Adrenal gland (tissue), 9 donors: ENCODE measurements at regions not wholly inside any gene's neighbourhood (a gene's known extent, or its start where the extent isn't known, plus 50 kb on each side); places are given as distances from the start of the nearest gene placed in this dataset.

Experiments
- DNase-seq, 7 donors: peaks; one replicate each; pipeline ENCODE4 v3.0.0-alpha.2; 2019 to 2020
- H3K27ac ChIP-seq, 5 donors: fragments of 200-600 bp; sonication (generic) in 4 of 5; 1 replicate in 3 of 5; 2 replicates in 2 of 5; pipeline versions ENCODE4 v1.5.1 to v1.8.0; 2016 to 2020; ENCODE audit warnings: mild to moderate bottlenecking in 1 of 5
- H3K27me3 ChIP-seq: fragments of 200-600 bp; 2 replicates; pipeline ENCODE4 v1.8.0; 2021
- H3K36me3 ChIP-seq, 2 donors: fragments of 200-600 bp; replicated peaks in 1 of 2; 1 replicate in 1 of 2; 2 replicates in 1 of 2; pipeline versions ENCODE4 v1.5.1 to v1.8.0; 2018 to 2022
- H3K4me1 ChIP-seq, 2 donors: fragments of 200-600 bp; replicated peaks in 1 of 2; 1 replicate in 1 of 2; 2 replicates in 1 of 2; pipeline versions ENCODE4 v1.5.1 to v1.8.0; 2018 to 2021
- H3K4me3 ChIP-seq, 4 donors: fragments of 200-600 bp; sonication (generic) in 3 of 4; one replicate each; pipeline ENCODE4 v1.5.1; 2016 to 2018
- H3K9me3 ChIP-seq, 3 donors: fragments of 200-600 bp; sonication (generic) in 1 of 3; replicated peaks in 1 of 3; 1 replicate in 2 of 3; 2 replicates in 1 of 3; pipeline versions ENCODE4 v1.5.1 to v1.8.0; 2016 to 2021
- POLR2A ChIP-seq, 2 donors: fragments of 450-650 bp; IDR thresholded peaks; one replicate each; pipeline ENCODE4 v1.6.1; 2017; ENCODE audit warnings: antibody characterized with exemption in 2 of 2, mild to moderate bottlenecking in 2 of 2, moderate library complexity in 1 of 2
- WGBS, 4 donors: extraction: QIAGEN DNeasy Blood & Tissue Kit in 2 of 4; methylation state at CpG; one replicate each; pipeline versions ENCODE4 v1.1.5 to v1.1.7; 2013 to 2017; 5-methylcytosine and 5-hydroxymethylcytosine counted together
- intact Hi-C, 2 donors: fragments of 100-400 bp; cut with DNase I; formaldehyde crosslinking; loops; one replicate each; pipeline versions ENCODE4 v1.14.1 to v1.15.0; 2022 to 2023
- TF ChIP-seq, protein P1 (sequence below), 6 experiments: fragments of 450-650 bp in 4 of 6; fragments of 200-600 bp in 2 of 6; sonication (generic) in 1 of 6; IDR thresholded peaks; 1 replicate in 5 of 6; 2 replicates in 1 of 6; pipeline versions ENCODE4 v1.5.1 to v1.8.0; 2016 to 2021; ENCODE audit warnings: antibody characterized with exemption in 6 of 6, mild to moderate bottlenecking in 2 of 6, moderate library complexity in 1 of 6
- donor health status: healthy with polysubstance abuse.
- donor health status: Bipolar disorder and iron deficiency.
- donor health status: DM: yes; HTN: yes; CAD: no.
- donor health status: DM: no; HTN: no; CAD: no.
- donor health status: DM: no; HTN: no; CAD: no.

DNA sequence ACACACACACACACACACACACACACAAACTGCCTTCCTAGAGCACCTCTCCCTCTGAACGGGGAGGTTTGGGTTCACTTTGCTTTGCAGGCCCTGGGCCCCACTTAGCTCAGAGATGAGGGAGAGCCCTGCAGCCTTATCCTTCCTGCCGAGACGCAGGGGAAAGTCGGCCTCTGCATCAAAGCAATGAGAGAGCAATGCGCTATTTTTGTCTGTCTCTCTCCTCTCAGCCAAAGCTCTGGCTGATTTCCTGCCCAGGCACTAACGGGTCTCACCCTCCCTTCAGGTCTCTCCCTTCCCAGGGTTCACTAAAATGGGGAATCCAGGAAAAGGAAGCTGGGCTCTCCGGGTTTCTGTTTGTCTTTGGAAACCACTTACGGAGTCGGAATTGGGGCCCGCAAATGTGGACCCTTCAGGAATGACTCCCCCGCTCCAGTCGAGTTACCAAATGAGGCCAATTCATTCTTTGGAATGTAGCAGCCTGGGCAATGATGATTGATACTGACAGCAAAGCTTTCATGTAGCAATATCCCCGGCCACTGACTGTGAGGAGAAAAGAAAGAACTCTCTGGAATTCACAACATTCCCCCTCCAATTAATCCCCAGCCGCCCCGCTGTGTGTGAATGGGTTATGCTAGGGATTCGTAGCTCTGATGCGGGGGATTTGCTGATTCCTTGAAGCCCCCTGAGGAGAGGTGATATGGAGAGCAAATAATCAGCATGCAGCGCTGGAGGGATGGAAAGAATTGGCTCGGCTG lies 61.5 kb upstream of the WLS start:
- no peak overlapping the region for H3K4me3 ChIP-seq
- TF ChIP-seq, protein P1, sequence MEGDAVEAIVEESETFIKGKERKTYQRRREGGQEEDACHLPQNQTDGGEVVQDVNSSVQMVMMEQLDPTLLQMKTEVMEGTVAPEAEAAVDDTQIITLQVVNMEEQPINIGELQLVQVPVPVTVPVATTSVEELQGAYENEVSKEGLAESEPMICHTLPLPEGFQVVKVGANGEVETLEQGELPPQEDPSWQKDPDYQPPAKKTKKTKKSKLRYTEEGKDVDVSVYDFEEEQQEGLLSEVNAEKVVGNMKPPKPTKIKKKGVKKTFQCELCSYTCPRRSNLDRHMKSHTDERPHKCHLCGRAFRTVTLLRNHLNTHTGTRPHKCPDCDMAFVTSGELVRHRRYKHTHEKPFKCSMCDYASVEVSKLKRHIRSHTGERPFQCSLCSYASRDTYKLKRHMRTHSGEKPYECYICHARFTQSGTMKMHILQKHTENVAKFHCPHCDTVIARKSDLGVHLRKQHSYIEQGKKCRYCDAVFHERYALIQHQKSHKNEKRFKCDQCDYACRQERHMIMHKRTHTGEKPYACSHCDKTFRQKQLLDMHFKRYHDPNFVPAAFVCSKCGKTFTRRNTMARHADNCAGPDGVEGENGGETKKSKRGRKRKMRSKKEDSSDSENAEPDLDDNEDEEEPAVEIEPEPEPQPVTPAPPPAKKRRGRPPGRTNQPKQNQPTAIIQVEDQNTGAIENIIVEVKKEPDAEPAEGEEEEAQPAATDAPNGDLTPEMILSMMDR (IDR thresholded peaks at IDR 0.05): no peak
- TF ChIP-seq POLR2A (IDR thresholded peaks at IDR 0.05): no peak
- peaks cover 10 to 13% of the 10 kb centered on the region in 2 donors for H3K4me1 ChIP-seq
- H3K27ac ChIP-seq: no peak overlapping the region
- no peaks in the 10 kb centered on the region for H3K36me3 ChIP-seq
- peak in 1 of 7 donors; percentile 13 for DNase-seq
- intact Hi-C loops: no loop called here
- WGBS, 4 donors: 69 to 84% (median 71%) methylated on average over 17 to 19 of the region's 19 CpGs
- no peaks in the 10 kb centered on the region for H3K27me3 ChIP-seq
- H3K9me3 ChIP-seq: no peaks in the 10 kb centered on the region

GRCh38 chr1:68293122-68293521 lies 60.8 kb upstream of the WLS start:
- H3K36me3 ChIP-seq: no peaks in the 10 kb centered on the region
- TF ChIP-seq, protein P1 (IDR thresholded peaks at IDR 0.05): no peak
- no peaks in the 10 kb centered on the region for H3K9me3 ChIP-seq
- H3K4me1 ChIP-seq: peaks cover 10 to 13% of the 10 kb centered on the region in 2 donors
- H3K27ac ChIP-seq: no peak overlapping the region
- H3K27me3 ChIP-seq: no peaks in the 10 kb centered on the region
- WGBS, 4 donors: 64 to 78% (median 72%) methylated on average over 4 to 5 of the region's 5 CpGs
- no peak for DNase-seq
- H3K4me3 ChIP-seq: no peak overlapping the region
- intact Hi-C loops: no loop called here

DNA sequence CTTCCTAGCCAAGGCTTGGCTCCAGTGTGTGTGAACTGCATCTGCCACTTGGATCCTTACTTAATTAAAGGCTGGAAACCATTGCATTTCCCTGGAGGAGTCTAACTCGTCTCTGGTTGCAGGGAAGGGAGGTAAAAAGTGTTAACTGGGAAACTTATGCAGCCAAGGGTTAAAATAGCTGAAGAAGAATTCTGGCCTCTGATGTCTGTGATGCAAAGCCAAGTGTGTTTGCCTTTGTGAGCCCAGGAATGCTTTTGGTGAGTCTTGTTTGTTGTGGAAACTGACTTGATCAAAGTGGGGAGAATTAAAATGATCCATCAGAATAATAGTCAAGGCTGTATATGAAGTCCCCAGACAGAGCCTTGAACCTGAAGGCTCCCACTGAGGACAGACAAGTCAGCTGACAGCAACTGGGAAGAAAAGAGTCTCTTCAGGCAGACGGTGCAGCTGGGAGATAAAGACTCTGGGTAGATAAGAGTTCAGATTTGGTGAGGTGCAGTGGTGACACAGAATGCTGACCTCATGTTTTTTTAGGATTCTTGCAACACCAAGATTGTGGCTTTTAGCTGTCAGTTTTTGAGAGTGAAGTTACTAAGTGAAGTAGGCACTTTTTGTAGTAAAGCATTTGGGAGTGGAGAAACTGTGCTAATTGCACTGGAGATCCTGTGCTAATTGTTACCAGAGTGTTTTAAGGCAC lies 59.5 kb upstream of the WLS start:
- peak overlapping the region in 3 of 5 donors; percentile 24 to 38 (median 37) for H3K27ac ChIP-seq
- no peaks in the 10 kb centered on the region for H3K36me3 ChIP-seq
- 24 to 40% (median 27%) methylated on average over 2 of the region's 2 CpGs for WGBS, 4 donors
- intact Hi-C loops: no loop called here
- H3K4me1 ChIP-seq: peaks cover 10 to 13% of the 10 kb centered on the region in 2 donors
- no peaks in the 10 kb centered on the region for H3K9me3 ChIP-seq
- TF ChIP-seq POLR2A (IDR thresholded peaks at IDR 0.05): no peak
- TF ChIP-seq, protein P1 (IDR thresholded peaks at IDR 0.05): no peak
- peak in 6 of 7 donors; percentile 37 to 67 (median 56) for DNase-seq
- H3K27me3 ChIP-seq: no peaks in the 10 kb centered on the region
- H3K4me3 ChIP-seq: no peak overlapping the region

DNA sequence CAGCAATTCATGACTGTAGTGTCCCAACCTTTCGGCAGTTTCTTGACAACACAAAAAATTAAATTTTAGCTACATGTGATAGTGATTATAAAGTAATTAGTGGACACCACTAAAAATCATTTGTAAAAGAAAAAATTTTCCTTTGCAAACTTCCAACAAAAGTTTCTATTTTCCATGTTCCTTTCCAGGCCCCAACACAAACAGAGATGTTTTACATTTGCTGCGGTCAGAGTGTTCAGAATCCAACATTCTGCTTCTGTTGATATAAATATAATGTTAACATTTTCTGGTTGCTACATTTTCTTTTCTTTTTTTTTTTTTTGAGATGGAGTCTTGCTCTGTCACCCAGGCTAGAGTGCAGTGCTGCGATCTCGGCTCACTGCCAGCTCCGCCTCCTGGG lies 54.9 kb upstream of the WLS start:
- H3K27ac ChIP-seq: no peak overlapping the region
- no peaks in the 10 kb centered on the region for H3K27me3 ChIP-seq
- intact Hi-C loops: no loop called here
- peaks cover 6 to 8% of the 10 kb centered on the region in 2 donors for H3K4me1 ChIP-seq
- no peak for DNase-seq
- H3K9me3 ChIP-seq: no peaks in the 10 kb centered on the region
- no peak overlapping the region for H3K4me3 ChIP-seq
- H3K36me3 ChIP-seq: no peaks in the 10 kb centered on the region
- no peak for TF ChIP-seq POLR2A (IDR thresholded peaks at IDR 0.05)
- TF ChIP-seq, protein P1 (IDR thresholded peaks at IDR 0.05): no peak
- WGBS, 4 donors: 81 to 91% (median 85%) methylated on average over 5 of the region's 5 CpGs
